HCT116 (cell line): ENCODE measurements at regions not wholly inside any gene's neighbourhood (a gene's known extent, or its start where the extent isn't known, plus 50 kb on each side); places are given as distances from the start of the nearest gene placed in this dataset.

Experiments used
- EZH2 ChIP-seq: fragments of 200-600 bp; sonication (generic); IDR thresholded peaks from 2 replicates; pipeline ENCODE4 v1.6.1; 2017; ENCODE audit warnings: antibody characterized with exemption, mixed run types
- RAD21 ChIP-seq: IDR thresholded peaks from 2 replicates; pipeline ENCODE4 v1.6.1; 2012; ENCODE audit warnings: low read depth, mild to moderate bottlenecking
- YY1 ChIP-seq: IDR thresholded peaks from 2 replicates; pipeline ENCODE4 v1.6.1; 2011; ENCODE audit warnings: low read length, low read depth, moderate library complexity, mild to moderate bottlenecking; ENCODE audit not compliant: insufficient replicate concordance; ENCODE audit errors: extremely low read depth
- ZFX ChIP-seq: fragments of 450-650 bp; IDR thresholded peaks from 2 replicates; pipeline ENCODE4 v1.6.1; 2017
- TF ChIP-seq, protein P1 (sequence below), 3 experiments: fragments of 200-600 bp in 1 of 3; sonication (generic) in 1 of 3; IDR thresholded peaks in 2 of 3; conservative IDR thresholded peaks in 1 of 3; 2 replicates each; pipeline ENCODE4 v1.5.1; 2012 to 2017; ENCODE audit warnings: low read depth in 2 of 3, low read length in 2 of 3, antibody characterized with exemption in 1 of 3, borderline replicate concordance in 1 of 3, control low read depth in 1 of 3, mild to moderate bottlenecking in 1 of 3, mixed read lengths in 1 of 3, mixed run types in 1 of 3, moderate library complexity in 1 of 3; ENCODE audit not compliant: insufficient read depth in 1 of 3
- TF ChIP-seq, protein P2 (sequence below): IDR thresholded peaks from 2 replicates; pipeline ENCODE4 v1.6.1; 2012; ENCODE audit warnings: low read depth

DNA sequence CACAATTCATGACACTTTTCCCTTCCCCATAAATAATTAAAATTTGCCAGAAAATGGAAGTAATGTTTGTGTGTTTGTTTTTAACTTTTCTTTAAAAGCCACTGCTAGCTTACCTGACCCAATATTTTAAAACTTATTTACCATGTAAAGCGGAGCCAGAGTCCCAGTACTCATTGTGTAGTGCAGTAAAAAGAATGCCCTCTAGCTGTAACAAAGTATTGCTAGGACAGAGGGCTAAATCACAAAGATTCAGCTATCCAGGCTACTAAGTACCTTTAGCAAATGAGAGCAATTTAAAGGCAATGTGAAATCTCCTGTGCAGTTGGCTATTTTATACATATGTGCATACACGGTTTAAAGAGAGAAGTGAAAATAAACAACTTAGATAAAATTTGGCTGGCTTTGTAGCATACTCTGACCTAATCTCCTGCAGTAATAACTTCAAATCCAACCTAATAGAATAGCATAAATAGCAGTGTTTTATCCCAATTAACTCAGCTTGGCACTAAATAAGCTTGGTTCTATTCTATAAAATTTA lies 997.4 kb upstream of the PIK3C3 start:
- TF ChIP-seq, protein P1, sequence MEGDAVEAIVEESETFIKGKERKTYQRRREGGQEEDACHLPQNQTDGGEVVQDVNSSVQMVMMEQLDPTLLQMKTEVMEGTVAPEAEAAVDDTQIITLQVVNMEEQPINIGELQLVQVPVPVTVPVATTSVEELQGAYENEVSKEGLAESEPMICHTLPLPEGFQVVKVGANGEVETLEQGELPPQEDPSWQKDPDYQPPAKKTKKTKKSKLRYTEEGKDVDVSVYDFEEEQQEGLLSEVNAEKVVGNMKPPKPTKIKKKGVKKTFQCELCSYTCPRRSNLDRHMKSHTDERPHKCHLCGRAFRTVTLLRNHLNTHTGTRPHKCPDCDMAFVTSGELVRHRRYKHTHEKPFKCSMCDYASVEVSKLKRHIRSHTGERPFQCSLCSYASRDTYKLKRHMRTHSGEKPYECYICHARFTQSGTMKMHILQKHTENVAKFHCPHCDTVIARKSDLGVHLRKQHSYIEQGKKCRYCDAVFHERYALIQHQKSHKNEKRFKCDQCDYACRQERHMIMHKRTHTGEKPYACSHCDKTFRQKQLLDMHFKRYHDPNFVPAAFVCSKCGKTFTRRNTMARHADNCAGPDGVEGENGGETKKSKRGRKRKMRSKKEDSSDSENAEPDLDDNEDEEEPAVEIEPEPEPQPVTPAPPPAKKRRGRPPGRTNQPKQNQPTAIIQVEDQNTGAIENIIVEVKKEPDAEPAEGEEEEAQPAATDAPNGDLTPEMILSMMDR (IDR thresholded peaks at IDR 0.05 in 2 of 3, conservative IDR thresholded peaks at IDR 0.05 in 1 of 3; ENCODE audit: borderline replicate concordance in 1 of 3, insufficient read depth in 1 of 3, low read depth in 2 of 3, low read length in 2 of 3): no peak
- TF ChIP-seq RAD21 (no peak), ZFX (no peak), EZH2 (no peak), YY1 (no peak)
- TF ChIP-seq, protein P2, sequence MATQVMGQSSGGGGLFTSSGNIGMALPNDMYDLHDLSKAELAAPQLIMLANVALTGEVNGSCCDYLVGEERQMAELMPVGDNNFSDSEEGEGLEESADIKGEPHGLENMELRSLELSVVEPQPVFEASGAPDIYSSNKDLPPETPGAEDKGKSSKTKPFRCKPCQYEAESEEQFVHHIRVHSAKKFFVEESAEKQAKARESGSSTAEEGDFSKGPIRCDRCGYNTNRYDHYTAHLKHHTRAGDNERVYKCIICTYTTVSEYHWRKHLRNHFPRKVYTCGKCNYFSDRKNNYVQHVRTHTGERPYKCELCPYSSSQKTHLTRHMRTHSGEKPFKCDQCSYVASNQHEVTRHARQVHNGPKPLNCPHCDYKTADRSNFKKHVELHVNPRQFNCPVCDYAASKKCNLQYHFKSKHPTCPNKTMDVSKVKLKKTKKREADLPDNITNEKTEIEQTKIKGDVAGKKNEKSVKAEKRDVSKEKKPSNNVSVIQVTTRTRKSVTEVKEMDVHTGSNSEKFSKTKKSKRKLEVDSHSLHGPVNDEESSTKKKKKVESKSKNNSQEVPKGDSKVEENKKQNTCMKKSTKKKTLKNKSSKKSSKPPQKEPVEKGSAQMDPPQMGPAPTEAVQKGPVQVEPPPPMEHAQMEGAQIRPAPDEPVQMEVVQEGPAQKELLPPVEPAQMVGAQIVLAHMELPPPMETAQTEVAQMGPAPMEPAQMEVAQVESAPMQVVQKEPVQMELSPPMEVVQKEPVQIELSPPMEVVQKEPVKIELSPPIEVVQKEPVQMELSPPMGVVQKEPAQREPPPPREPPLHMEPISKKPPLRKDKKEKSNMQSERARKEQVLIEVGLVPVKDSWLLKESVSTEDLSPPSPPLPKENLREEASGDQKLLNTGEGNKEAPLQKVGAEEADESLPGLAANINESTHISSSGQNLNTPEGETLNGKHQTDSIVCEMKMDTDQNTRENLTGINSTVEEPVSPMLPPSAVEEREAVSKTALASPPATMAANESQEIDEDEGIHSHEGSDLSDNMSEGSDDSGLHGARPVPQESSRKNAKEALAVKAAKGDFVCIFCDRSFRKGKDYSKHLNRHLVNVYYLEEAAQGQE: no peak
